Fibroblast of skin of right biceps (primary cell): ENCODE measurements at regions not wholly inside any gene's neighbourhood (a gene's known extent, or its start where the extent isn't known, plus 50 kb on each side); places are given as distances from the start of the nearest gene placed in this dataset.
"Not testable (repeated sequence)": the region's sequence is repeated elsewhere in the genome, so short reads cannot be mapped to it uniquely, and the experiment has no call there.

Source experiments
- DNase-seq: peaks from one replicate; pipeline ENCODE4 v3.0.0-alpha.2; 2013

DNA sequence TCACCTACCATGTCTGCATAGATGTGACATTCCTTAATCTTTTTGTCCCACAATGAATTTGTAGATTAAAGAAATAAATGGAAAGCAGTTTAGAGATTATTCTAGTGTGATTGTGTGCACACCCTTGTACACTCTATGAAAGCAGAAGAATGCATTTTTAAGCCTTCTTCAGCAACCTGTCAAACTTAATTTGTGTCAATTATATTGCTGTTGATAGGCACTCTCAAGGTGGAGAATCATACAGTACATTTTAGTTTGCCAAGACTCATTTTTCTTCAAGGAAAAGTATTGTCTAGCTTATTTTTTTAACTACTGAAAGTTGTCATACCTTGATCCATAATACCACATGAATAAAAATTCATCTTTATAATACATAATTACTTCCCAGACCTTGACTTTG, 1898.9 kb downstream of the OLFM4 start:
- DNase-seq = no peak

DNA sequence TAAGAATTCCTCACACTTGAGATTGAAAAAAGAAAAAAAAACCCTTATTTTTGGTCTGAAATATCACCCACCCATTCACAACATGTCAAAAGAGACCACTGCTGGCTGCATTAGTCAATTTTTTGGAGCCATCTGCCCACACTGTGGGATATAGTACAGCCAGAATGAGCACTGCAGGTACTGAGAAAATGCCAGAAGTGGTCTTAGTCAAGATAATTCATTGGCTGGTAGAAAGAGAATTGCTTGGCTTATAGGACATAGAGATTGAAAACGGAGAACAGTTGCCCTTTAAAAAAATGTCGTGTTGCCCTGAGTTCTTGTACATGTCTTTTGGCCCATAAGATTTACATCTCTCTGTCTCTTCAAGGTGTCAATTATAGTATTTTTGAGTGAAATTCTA, 1899.5 kb downstream of the OLFM4 start:
- DNase-seq = no peak

GRCh38 chr13:54934121-54934520, 1905.5 kb downstream of the OLFM4 start:
- DNase-seq = no peak

GRCh38 chr13:54945973-54946372, 1917.4 kb downstream of the OLFM4 start:
- no peak for DNase-seq

DNA sequence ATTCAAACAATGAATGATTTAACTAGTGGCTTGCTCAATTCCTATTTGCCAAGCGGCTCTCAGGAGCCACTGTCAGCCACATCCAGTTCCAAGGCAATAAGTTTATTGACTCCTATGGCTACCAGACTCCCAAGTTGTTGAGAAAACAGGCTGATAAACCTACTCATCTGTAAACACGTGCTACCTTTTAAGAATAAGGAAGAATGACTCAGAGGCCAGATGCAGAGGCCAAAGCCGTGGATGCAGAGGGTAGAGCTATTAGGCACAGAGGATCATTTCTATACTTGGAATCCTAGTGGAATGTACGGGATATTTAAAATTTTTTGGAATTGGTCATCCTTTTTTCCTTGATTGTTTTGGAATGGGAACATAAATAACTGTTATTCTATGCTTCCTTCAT, 1921.1 kb downstream of the OLFM4 start:
- no peak for DNase-seq

DNA sequence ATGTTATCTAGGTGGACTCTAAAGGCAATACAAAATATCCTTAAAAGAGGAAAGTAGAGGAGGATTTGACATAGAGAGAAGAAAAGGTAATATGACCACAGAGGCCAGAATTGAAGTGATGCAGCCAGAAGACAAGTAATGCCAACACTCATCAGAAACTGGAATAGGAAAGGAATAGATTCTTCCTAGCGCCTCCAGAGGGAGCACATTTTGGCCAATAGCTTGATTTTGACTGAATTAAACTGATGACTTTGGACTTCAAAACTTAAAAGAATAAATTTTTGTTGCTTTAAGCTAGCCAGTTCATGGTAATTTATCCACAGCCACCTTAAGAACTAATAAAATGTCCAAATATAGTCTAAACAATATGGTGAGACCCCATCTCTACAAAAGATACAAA, 1921.9 kb downstream of the OLFM4 start:
- no peak for DNase-seq

DNA sequence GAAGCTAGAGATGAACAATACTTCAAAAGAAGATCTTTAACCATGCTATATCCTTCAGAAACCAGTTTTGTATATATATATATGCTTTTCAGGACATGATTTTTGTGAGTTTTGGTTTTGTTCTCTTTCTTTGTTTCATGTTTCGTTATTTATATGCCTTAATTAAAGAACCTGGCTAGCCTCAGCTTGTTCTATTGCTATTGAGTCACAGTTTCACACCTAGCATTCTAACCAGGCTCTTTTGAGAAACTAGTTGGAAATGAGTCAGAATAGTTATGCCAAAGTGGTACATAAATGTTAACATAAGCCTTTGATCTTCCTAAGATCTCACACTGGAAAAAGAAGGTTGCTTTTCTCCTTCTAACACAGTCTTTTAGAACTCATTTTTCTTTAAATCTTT, 1925.2 kb downstream of the OLFM4 start:
- no peak for DNase-seq

- DNase-seq = no peak
Measured at GRCh38 chr13:54958781-54959180, 1930.2 kb downstream of the OLFM4 start.

GRCh38 chr13:54965881-54966280, 1937.3 kb downstream of the OLFM4 start:
- DNase-seq = peak; percentile 3

DNA sequence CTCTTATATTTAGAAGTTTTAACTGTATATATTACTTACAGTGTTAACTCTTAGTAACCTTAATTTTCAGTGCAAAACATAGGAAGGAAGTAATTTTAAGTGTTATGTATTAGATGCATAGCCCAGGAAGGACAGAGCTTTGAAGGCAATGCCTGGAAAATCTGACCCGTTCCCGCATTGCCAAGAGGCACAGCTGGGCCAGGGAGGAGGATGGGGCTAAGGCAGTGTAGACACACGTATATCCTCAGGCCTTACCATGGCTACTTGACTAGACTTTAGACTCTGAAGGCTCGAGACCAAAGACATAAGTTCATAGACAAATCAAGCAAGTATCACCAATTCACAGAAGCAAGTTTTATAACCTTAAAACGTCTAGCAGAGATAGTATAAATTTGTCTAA, 1944.2 kb downstream of the OLFM4 start:
- no peak for DNase-seq

GRCh38 chr13:54975676-54976075, 1947.1 kb downstream of the OLFM4 start:
- DNase-seq = no peak

DNA sequence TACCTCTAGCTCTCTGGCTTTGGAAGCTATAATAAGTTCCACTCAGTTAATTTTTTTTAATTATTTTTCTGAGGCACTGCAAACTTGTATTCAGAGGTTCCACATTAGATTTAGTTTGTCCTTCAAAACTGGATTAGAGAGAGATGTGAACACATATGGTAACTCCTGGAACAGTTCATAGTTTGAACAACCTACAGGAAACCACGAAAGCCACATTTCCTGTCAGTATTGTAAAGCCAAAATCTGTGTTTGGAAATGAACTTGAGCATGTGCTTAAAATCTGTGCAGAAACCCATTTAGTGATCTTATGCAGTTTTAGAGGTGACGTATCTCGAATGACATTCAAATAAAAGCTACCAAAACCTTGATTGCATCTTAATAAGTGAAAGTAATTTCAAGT, 1952.0 kb downstream of the OLFM4 start:
- peak; percentile 12 for DNase-seq

- no peak for DNase-seq
Measured at GRCh38 chr13:54989418-54989817, 1960.8 kb downstream of the OLFM4 start.

DNA sequence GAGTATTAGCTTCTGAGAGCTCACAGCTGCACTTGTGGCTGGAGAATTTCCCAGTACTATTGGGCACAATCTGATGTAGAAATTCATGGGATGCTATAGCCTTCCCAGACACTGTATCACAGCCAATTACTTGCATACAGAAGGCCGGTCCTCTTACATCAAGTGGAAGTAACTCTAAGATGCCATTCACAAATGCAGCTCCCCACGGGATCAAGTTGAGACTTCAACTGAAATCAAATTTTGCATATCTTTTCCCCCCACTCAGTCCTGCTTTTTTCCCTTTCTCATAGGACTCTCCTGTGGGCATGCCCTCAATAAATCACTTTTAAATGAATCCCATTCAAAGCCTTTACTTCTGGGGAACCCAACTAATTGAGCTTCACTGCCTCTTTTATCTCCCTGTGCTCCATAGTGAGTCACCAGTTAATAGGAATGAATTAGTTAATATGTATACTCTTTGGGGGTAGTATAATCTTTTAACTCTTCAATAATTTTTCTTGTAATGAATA, 1970.8 kb downstream of the OLFM4 start:
- no peak for DNase-seq

DNA sequence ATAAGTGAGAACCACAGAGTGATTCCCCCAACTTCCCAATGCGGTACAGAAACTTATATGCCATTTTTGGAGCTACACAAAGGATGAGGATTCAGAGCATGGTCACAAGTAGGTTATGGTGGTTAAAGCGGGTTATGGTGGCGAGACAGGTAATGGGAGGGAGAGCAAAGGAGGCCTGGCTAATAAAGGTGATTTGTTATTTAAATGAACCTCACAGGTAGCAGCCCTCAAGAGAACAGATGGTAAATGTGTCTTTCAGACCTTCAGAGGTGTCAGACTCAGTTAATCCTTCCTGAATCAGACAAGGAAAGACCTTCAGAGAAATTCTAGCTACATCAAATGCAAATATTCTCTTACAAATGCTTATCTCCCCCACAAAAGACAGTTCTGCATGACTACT, 1971.4 kb downstream of the OLFM4 start:
- DNase-seq = no peak

DNA sequence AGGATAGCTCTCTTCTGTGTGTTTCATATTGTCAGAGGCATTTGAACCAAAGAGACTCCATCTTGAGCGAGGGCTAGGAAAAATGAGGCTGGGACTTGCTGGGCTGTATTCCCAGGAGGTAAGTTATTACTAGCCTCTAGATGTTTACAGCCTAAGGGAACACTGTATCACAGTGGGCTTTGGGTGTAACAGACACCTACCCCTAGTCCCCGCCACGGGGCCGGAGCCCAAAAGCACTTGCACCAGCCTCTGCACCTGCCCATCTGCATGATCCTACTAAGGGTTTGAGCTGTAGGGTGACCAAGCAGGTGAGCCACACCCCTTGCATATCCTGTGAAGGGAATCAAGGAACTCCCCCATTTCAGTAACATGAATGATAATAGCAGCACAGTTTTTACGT, 1972.2 kb downstream of the OLFM4 start:
- no peak for DNase-seq

GRCh38 chr13:55001881-55002280, 1973.3 kb downstream of the OLFM4 start:
- DNase-seq = no peak

GRCh38 chr13:55007681-55008080, 1979.1 kb downstream of the OLFM4 start:
- no peak for DNase-seq

DNA sequence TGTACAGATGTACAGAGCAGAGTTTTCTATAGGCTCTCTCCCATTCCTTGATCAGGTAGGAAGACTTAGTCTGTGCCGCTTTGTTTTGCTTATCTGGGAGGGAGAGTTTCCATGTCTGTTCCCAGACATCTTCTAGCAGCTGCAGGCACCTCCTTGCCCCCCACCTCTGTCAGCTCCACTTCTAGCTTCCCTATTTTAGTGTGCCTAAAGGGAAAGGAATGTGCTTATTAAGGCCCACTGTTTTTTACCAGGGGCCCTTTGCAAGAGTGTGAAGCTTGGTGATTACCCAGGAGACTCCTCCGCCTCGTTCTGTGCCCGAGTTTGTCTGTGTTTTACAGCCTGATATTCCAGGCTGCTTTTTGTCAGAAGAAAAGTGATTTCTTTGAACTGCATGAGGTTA, 1984.4 kb downstream of the OLFM4 start:
- no peak for DNase-seq

- no peak for DNase-seq
Measured at GRCh38 chr13:55029280-55029679, 2000.7 kb downstream of the OLFM4 start.

GRCh38 chr13:55038230-55038629, 2009.6 kb downstream of the OLFM4 start:
- DNase-seq = no peak

- not testable (repeated sequence) for DNase-seq
Measured at GRCh38 chr13:55053891-55054550, 2025.4 kb downstream of the OLFM4 start.

- not testable (repeated sequence) for DNase-seq
Measured at GRCh38 chr13:55055666-55056065, 2027.1 kb downstream of the OLFM4 start.

DNA sequence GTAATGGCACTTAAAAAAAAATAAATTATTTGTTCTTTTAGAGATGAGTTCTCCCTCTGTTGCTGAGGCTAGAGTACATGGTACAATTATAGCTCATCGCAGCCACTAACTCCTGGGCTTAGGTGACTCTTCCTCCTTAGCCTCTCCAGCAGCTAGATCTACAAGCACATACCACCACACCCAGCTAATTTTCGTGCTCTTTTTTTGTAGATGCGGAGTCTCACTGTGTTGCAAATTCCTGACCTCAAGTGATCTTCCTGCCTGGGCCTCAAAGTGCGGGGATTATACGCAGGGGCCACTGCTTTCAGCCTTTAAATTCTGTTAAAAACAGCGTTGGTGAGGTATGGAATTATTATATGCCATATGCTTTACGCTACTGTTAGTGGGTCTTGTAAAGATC, 2034.0 kb downstream of the OLFM4 start:
- no peak for DNase-seq

DNA sequence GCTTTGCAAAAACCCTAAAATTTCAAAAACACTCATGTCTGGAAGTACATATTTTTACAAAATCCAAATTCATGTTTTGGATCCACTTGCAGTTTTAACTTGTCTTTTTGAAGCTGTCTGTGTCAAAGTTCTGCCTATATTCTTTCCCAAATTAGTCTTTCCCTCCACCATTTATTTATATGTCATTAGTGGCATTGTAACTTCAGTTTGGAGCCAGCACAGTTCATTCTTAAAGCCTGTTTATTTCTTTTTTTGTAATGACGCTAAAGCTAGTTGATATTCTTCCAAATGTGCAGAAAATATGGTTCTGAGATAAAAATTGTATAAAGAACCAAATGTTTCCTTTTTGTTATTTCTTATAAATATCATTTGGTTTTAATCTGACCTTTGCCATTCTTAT, 2039.3 kb downstream of the OLFM4 start:
- no peak for DNase-seq
